ENCODE measurements at regions not wholly inside any gene's neighbourhood (a gene's known extent, or its start where the extent isn't known, plus 50 kb on each side); places are given as distances from the start of the nearest gene placed in this dataset.

GRCh38 chr6:168136001-168136400 lies 57.0 kb upstream of the FRMD1 start:
- no peaks in the 10 kb centered on the region for H3K36me3 ChIP-seq
- 94 to 97% (median 95%) methylated on average over 7 of the region's 7 CpGs for WGBS, 4 donors
- H3K27ac ChIP-seq: no peak overlapping the region
- no peaks in the 10 kb centered on the region for H3K27me3 ChIP-seq
- TF ChIP-seq CTCF (IDR thresholded peaks at IDR 0.05): no peak
- TF ChIP-seq POLR2A (IDR thresholded peaks at IDR 0.05): no peak
- H3K9me3 ChIP-seq: no peaks in the 10 kb centered on the region
- intact Hi-C loops (cut with DNase I): loop anchor here in 2 of 10 donors (10.0 kb wide), 2 partner anchors 651 to 661 kb away; no protein-coding TSS in a partner anchor
- H3K4me3 ChIP-seq: no peak overlapping the region
- ATAC-seq (no peak), DNase-seq (peak in 1 of 5 donors; percentile 2)
- H3K4me1 ChIP-seq: peaks cover 0 to 23% (median 17%) of the 10 kb centered on the region in 12 donors

DNA sequence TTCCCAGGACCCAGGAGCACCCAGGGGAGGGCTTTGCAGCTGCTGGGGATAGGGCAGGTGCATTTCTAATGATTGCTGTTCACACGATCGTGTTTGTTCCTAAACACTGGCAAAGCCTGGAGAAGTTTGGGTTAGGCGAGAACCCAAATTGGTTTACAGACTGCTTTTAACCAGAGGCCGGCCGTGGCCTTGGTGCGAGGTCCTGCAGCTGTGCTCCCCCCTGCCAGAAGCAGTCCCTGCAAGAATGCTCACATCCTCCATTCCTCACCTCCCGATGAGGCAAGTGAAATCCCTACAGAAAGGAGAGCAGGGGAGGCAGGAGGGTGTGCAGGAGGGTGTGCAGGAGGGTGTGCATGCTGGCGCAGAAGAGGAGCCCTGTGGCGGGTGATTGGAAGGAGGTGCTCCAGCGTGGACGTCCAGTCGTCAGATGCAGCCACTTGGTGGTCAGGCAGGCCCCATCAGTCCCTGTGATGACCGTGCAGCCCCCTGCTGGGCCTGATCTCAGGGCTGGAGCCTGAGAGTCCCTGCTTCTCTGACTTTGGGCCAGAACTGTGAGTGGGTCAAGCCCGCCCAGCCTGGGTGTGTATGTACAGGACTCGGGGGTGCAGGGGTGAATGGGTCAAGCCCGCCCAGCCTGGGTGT lies 55.7 kb upstream of the FRMD1 start:
- Histone ChIP-seq H3K36me3 (no peaks in the 10 kb centered on the region), H3K4me3 (no peak overlapping the region), H3K27me3 (no peaks in the 10 kb centered on the region), H3K9me3 (no peaks in the 10 kb centered on the region), H3K27ac (no peak overlapping the region), H3K4me1 (peaks cover 0 to 23% (median 17%) of the 10 kb centered on the region in 12 donors)
- TF ChIP-seq CTCF (IDR thresholded peaks at IDR 0.05) (no peak), POLR2A (IDR thresholded peaks at IDR 0.05) (no peak)
- 93 to 94% (median 93%) methylated on average over 15 to 16 of the region's 16 CpGs for WGBS, 4 donors
- intact Hi-C loops (cut with DNase I): loop anchor here in 9 of 10 donors (5.0 to 10.0 kb wide), 5 partner anchors 72 to 660 kb away; no protein-coding TSS in a partner anchor
- ATAC-seq (no peak), DNase-seq (peak in 1 of 5 donors; percentile 15)

DNA sequence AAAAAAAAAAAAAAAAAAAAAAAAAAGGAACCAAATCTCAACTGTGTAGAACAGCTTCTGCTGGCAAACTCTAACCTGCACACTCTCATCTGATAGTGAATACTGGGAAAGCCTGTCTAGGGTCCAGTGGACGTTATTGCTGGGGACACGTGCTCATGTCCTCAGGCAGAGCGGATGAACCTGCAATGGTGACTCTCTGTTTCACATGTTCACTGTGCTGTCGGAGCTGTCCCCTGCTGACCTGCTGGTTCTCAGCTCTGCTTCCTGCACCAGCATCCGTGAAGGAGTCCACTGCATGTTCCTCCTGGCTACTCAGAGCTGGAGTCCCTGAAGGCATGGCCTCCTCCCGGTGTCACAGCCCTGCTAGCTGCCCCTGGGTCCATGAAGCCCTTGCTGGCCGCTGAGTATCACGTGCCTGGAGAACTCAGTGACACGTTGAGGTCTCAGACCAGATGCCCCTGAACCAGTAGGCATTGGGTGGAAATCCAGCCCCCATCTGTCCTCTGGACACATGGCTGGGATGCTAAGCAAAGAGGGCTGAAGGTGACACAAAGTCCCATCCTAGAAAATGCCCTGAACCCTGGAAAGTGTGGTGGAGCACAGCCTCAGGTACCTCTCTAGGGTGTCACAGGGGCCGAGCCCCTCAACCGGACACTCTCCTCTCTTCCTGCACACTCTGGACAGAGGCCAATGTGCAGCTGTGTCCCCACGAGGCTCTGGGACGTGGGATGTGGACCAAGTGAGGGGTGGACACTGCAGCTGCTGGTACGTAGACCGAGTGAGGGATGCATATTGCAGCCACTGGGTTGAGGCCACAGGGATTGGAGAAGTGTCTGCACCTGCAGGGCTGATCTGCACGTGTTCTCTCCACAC lies 54.9 kb upstream of the FRMD1 start:
- peak in 1 of 4 donors; percentile 14 for ATAC-seq
- 56 to 72% (median 64%) methylated on average over 13 to 16 of the region's 16 CpGs for WGBS, 4 donors

More for the DNA sequence above, 54.9 kb upstream of the FRMD1 start:
- Histone ChIP-seq H3K27me3 (no peaks in the 10 kb centered on the region), H3K9me3 (no peaks in the 10 kb centered on the region), H3K27ac (peak overlapping the region in 3 of 12 donors; percentile 1 to 58 (median 48)), H3K4me1 (peaks cover 0 to 23% (median 17%) of the 10 kb centered on the region in 12 donors), H3K4me3 (peak overlapping the region in 8 of 12 donors; percentile 31 to 46 (median 38)), H3K36me3 (no peaks in the 10 kb centered on the region)
- TF ChIP-seq CTCF (IDR thresholded peaks at IDR 0.05) (no peak), POLR2A (IDR thresholded peaks at IDR 0.05) (no peak)
- DNase-seq: peak in 1 of 5 donors; percentile 17
- intact Hi-C loops (cut with DNase I): loop anchor here (1.0 to 10.0 kb wide), 10 partner anchors 72 to 659 kb away; no protein-coding TSS in a partner anchor

Measured in heart left ventricle (tissue), 16 donors.